ENCODE measurements at regions not wholly inside any gene's neighbourhood (a gene's known extent, or its start where the extent isn't known, plus 50 kb on each side); places are given as distances from the start of the nearest gene placed in this dataset.
A peak's percentile ranks its signal among the peaks of the same experiment; 100 is the strongest.

DNA sequence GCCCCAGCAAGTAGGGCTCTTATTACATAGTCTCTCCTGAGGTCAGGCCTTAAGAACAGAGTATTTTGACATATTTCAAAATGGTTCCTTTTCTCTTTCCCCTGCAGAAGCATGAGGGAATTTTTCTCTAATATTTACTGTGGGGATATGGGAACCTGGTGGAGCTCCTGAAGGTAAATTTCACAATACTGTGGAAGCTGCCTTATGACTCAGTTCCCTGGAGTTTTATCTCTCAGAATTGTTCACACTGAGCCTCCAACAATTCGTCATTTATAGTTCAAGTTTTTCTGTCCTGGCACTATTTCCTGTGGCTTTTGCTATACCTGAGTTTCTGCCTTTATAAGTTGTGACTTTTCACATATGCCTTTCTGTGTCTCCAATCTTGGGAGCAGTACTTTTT lies 607.2 kb upstream of the NDST4 start:
- no peak for DNase-seq
- in situ Hi-C loops (cut with HindIII; ENCODE audit: low pct_ligation_motif_present, low pct_unique_long_range_greater_than_20kb, low sequenced_read_pairs) = no loop called here

DNA sequence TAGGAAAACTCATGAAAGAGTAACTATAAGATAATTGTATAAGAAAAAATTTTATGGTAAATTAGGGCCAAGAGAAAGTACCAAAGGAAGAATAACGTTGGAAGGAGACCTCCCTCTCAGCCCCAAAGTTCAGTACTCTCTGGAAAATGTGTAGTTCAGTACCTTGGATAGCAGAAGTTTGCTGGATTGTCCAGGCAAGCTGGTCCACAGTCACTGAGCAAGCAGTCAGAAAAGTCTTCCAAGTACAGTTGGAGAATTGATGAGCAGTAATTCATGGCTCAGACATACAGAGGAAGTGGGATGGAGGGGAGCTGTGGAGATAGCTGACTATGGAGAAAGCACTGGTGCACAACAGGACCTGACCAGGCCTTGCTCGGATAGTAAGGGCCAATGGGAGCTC lies 598.2 kb upstream of the NDST4 start:
- in situ Hi-C loops (cut with HindIII; ENCODE audit: low pct_ligation_motif_present, low pct_unique_long_range_greater_than_20kb, low sequenced_read_pairs) = no loop called here

DNA sequence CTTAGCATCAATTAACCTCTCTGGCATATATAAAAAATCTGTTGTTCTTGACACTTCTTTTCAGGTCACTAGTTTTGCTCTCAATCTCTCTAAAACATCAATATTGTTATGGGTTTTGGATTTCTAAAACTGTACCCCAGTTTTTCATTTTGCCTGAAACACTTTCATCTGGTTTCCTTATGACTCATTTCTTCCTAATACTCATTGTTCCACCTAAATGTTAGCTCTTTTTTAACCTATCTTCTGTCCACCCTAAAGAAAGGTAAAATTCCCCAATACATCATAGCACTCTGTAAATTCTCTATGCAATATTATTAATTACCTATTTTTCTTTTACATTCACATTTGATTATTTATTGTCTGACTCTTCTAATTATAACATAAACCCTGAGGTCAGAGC lies 575.5 kb upstream of the NDST4 start:
- in situ Hi-C loops (cut with HindIII; ENCODE audit: low pct_ligation_motif_present, low pct_unique_long_range_greater_than_20kb, low sequenced_read_pairs) = no loop called here
- no peak for DNase-seq

More for the DNA sequence above, 598.2 kb upstream of the NDST4 start:
- peak; percentile 12 for DNase-seq

DNA sequence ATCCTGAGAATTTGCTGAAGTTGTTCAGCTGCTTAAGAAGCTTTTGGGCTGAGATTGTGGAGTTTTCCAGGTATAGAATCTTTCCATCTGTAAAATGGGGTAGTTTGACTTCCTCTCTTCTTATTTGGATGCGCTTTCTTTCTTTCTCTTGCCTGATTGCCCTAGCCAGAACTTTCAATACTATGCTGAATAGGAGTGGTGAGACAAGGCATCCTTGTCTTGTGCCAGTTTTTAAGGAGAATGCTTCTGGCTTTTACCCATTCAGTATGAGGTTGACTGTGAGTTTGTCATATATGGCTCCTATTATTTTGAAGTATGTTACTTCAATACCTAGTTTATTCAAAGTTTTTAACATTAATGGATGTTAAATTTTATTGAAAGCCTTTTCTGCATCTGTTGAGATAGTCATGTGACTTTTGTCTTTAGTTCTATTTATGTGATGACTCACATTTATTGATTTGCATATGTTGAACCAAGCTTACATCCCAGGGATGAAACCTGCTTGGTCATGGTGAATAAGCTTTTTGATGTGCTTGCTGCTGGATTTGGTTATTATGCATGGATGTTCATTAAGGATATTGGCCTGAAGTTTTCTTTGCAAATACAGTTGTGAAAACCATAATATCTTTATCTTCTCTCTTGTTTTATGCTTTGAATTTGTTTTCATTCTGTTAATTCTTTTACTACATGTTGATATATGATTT lies 573.8 kb upstream of the NDST4 start:
- in situ Hi-C loops (cut with HindIII; ENCODE audit: low pct_ligation_motif_present, low pct_unique_long_range_greater_than_20kb, low sequenced_read_pairs) = no loop called here
- DNase-seq = no peak

DNA sequence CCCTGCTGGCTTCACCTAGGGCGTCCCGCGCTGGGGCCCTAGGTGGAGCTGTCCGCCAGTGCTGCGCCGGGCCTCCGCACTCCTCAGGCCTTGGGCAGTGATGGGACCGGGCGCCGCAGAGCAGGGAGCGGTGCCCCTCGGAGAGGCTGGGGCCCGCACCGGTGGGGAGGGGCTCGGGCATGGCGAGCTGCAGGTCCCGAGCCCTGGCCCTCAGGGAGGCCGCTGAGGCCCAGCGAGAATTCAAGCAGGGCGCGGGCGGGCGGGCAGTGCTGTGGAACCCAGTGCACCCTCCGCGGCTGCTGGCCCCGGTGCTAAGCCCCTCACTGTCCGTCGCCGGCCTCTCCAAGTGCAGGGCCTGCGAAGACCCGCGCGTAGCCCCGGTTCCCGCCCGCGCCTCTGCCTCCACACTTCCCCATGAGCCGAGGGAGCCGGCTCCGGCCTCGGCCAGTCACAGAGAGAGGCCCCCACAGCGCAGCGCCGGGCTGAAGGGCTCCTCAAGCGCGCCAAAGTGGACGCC lies 565.1 kb upstream of the NDST4 start:
- in situ Hi-C loops (cut with HindIII; ENCODE audit: low pct_ligation_motif_present, low pct_unique_long_range_greater_than_20kb, low sequenced_read_pairs) = no loop called here
- no peak for DNase-seq

DNA sequence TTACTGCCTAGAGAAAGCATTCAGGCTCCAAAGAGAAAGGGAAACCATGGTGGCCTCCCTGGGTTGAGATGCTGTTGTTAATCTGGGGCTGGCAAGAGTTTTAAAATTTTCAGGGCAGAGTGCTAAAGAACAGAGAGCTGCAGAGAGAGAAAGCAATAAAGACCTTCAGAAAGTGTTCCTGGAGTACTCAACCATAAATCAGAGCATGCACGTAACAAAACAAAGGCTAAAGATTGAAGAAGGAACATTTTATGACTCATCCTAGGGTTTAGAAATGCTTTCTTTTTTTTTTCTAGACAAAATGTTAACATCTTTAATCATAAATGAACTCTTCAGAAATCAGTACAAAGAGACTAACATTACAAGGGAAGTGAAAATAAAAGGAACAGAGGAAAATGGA lies 562.3 kb upstream of the NDST4 start:
- in situ Hi-C loops (cut with HindIII; ENCODE audit: low pct_ligation_motif_present, low pct_unique_long_range_greater_than_20kb, low sequenced_read_pairs) = no loop called here
- no peak for DNase-seq

DNA sequence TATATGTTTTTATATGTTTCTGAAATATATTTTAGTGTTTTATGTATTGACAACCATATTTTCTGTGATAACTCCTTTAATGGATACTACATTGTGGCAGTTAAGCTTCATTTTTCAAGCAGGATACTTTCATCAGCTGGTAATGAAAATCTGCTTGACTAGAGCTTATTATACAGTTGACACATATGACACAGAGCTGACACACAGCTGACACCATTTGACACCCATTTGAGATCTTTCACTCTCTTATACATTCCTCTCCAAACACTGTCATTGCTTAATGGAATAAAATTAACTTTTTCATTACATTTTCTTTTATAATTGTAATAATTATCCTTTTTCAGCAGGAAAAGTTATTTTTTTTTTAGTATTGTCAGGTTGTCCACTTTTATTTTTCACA lies 561.1 kb upstream of the NDST4 start:
- in situ Hi-C loops (cut with HindIII; ENCODE audit: low pct_ligation_motif_present, low pct_unique_long_range_greater_than_20kb, low sequenced_read_pairs) = no loop called here
- no peak for DNase-seq

DNA sequence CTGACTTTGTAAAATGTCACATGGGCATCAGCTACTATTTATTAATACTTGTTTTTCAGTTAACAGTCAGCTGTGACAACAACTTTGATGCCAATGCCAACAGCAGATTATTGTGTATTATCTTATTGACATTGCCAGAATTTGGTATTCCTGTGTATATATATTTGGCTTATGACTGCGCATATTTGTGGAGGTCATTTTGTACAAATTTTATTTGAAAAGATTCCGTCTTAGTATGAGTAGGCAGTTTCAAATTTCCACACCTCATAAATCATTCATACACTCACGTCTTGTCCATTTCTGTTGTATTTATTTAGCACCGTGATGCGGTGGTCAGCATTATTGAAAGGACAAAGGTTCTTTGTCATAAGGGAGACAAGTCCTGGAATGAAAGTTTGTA lies 558.2 kb upstream of the NDST4 start:
- in situ Hi-C loops (cut with HindIII; ENCODE audit: low pct_ligation_motif_present, low pct_unique_long_range_greater_than_20kb, low sequenced_read_pairs) = no loop called here
- DNase-seq = no peak

DNA sequence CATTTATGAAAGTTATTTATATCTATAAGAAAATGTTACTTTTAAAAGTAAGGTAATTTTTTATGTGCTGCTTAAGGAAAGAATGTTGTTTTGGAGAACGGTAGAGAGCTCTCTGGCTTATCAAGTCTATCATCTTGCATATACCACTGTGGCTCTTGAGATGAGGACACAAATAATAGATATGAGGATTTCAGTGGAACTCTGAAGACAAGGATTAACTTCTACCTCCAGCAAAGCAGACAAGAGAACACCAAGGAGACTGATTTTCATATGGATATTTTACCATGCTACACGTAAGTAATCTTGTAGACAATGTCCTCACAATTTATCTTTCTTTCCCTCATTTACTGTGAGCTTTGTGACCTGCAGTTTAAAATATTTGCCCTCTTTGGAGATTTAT lies 557.5 kb upstream of the NDST4 start:
- in situ Hi-C loops (cut with HindIII; ENCODE audit: low pct_ligation_motif_present, low pct_unique_long_range_greater_than_20kb, low sequenced_read_pairs) = no loop called here
- no peak for DNase-seq

DNA sequence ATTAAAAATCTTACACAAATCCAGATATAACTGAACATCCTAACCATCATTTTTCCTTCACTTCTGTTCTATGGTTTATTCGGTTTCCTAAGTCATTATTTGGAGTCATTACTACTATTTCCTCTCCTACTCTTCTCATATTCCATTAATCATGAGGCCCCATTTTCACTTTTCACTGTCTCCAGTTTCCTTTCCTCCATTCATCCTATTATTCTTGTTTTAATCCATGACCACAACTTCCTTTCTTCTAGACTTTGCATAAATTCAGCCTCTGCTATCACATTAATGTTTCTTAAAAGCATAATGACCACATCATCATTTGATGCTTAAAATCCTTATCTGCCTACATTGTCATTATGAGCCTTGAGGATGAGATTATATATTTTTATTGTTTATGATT lies 555.0 kb upstream of the NDST4 start:
- no peak for DNase-seq
- in situ Hi-C loops (cut with HindIII; ENCODE audit: low pct_ligation_motif_present, low pct_unique_long_range_greater_than_20kb, low sequenced_read_pairs) = no loop called here

DNA sequence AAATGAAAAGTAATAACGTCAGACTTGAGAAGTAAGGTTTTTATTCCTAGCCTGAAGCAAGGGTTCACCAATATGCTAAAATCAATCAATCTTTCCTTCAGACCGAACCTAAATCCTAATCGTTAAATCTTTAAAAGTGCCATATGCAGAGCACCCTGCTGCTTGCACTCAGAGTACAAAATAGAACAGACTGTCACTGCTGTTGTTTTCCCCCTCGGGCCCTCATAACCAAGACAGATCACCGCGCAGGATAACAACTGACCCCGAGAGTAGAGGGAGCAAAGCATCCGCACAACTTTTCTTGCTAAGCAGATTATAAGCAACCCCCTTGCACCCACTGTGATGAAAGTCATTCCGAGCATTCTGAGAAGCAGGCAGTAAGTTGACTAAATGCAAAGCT lies 550.9 kb upstream of the NDST4 start:
- DNase-seq = no peak
- in situ Hi-C loops (cut with HindIII; ENCODE audit: low pct_ligation_motif_present, low pct_unique_long_range_greater_than_20kb, low sequenced_read_pairs) = no loop called here

DNA sequence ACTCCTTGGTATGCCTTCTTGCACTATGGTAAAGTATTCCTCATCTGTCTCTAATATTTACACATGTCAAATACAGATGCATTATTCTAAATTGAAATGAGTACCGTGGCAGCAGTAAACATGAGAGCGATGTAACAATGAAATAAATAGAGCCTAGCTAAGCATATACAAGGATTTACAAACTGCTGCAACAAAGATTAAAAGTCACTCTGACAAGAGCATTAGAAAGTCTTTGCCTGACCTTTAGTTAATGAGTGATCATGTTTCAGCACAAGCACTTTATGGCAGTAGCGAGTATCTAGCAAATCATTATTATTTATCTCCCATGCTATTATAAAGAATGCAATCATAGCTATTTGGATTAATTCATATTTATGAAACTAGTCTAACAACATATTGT lies 547.0 kb upstream of the NDST4 start:
- DNase-seq = no peak
- in situ Hi-C loops (cut with HindIII; ENCODE audit: low pct_ligation_motif_present, low pct_unique_long_range_greater_than_20kb, low sequenced_read_pairs) = no loop called here

DNA sequence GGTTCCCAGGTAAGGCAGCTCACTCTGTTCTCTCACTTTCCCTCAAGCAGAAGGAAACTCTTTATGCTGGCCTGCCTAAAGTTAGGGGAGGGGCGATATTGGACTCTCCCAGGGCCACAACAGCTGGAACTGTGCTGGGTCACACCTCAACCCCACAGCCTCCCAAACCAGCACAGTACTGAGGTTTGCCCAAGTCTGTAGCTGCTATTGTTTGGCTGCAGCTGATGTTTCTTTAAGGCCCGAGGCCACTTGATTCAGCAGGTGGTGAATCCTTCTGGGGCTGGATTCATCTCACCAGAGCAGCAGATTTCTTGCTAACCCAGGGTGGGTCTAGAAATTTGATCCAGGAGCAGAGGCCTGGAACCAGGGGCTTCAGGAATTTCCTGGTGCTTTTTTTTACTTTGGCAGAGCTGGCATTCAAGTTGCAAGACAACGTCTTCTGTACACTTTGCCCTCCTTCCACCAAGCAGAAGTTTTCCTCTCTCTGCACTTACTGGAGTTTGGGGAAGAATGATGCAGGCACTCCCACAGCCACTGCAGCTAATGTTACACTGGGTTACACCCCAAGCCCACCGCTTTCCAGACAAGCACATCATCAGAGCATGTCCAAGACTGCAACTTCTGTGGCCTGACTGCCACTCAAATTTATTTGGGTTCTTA lies 544.7 kb upstream of the NDST4 start:
- in situ Hi-C loops (cut with HindIII; ENCODE audit: low pct_ligation_motif_present, low pct_unique_long_range_greater_than_20kb, low sequenced_read_pairs) = no loop called here

DNA sequence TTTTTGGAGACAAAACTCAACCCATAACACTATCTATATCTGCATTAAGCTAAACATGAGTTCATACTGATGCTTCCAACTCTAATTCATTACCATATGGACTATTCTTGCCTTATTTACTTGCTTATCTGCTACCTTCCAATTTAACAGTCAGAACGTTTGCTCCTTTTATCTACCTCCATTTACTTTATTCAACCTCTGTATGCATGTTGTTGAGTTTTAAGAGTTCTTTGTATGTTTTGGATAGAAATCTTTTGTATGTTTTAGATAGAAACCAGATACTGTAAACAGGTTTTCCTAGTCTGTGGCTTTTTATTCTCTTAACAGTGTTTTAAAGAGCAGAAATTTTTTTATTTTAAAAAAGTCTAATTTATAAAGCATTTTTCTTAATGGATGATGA lies 542.2 kb upstream of the NDST4 start:
- DNase-seq = no peak
- in situ Hi-C loops (cut with HindIII; ENCODE audit: low pct_ligation_motif_present, low pct_unique_long_range_greater_than_20kb, low sequenced_read_pairs) = no loop called here

More for the DNA sequence above, 544.7 kb upstream of the NDST4 start:
- DNase-seq = no peak

DNA sequence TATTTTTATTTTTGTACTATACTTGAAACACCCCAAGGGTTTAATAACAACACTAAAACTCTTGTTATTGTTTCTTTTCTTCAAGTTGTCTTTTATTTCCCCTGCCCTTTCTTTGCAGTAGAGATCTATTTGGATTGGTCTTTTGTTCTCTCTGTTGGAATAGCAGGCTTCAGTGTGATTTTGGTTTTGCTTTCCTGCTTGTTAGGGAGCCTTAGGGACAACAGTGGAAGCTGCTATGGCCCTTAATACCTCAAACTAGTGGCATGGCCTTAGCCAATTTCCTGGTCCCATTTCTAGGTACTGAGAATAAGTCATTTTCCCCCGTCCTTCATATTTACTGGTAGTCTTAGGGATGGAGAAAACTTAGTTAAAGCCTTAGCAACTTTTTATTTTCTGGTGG lies 535.4 kb upstream of the NDST4 start:
- in situ Hi-C loops (cut with HindIII; ENCODE audit: low pct_ligation_motif_present, low pct_unique_long_range_greater_than_20kb, low sequenced_read_pairs) = no loop called here
- no peak for DNase-seq

DNA sequence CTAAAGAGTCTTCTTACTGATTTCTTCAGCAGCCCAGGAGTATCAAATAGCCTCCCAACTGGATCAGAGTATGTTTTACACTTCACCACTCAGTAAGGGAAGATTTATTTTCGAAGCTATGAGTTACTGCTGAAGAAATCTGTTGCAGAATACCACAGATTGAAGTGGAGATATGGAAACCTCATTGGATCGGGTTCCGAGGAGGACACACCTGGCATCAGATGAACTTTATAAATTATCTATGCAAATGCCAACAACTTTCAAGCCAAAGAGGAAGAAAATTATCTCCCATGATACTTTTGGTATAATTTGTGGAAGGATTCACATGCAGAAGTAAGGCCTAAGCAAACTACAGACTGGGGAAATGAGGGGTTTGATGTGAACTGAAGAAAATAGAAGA lies 515.9 kb upstream of the NDST4 start:
- no peak for DNase-seq
- in situ Hi-C loops (cut with HindIII; ENCODE audit: low pct_ligation_motif_present, low pct_unique_long_range_greater_than_20kb, low sequenced_read_pairs) = no loop called here

DNA sequence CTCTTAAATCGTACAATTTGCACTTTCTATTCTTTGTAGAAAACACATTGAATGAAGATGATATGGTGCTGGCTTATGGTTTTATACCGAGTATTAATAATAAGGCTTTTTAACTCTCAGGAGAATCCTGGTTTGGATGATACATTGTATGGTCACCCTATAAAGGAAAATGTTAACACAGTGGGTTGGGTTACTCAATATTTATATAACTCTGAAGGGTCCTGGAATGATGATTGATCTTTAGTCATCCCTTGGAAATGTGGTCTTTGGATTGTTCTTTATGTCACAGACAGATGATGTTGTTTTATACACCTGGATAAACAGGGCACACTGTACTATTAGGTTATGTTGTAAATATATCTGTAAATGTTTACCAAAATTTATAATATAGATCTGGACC lies 496.2 kb upstream of the NDST4 start:
- in situ Hi-C loops (cut with HindIII; ENCODE audit: low pct_ligation_motif_present, low pct_unique_long_range_greater_than_20kb, low sequenced_read_pairs) = no loop called here
- no peak for DNase-seq

DNA sequence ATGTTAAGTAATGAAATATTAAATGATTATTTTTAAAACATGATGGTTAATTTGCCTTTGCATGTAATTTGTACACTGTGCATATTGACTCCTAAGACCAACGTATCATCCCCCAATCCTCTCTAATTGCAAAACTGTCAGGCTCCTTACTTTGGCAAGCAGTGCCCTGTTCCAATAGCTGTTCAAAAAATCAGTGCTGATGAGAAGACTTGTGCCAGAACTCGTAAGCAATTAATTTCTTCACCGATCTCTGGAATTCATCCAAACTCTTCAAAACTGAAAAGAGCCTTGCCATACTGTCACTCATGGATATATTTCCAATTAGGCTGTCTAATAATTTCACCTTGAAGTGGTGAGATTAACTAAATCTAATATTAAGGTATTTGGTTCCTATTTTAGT lies 493.9 kb upstream of the NDST4 start:
- DNase-seq = no peak
- in situ Hi-C loops (cut with HindIII; ENCODE audit: low pct_ligation_motif_present, low pct_unique_long_range_greater_than_20kb, low sequenced_read_pairs) = no loop called here

DNA sequence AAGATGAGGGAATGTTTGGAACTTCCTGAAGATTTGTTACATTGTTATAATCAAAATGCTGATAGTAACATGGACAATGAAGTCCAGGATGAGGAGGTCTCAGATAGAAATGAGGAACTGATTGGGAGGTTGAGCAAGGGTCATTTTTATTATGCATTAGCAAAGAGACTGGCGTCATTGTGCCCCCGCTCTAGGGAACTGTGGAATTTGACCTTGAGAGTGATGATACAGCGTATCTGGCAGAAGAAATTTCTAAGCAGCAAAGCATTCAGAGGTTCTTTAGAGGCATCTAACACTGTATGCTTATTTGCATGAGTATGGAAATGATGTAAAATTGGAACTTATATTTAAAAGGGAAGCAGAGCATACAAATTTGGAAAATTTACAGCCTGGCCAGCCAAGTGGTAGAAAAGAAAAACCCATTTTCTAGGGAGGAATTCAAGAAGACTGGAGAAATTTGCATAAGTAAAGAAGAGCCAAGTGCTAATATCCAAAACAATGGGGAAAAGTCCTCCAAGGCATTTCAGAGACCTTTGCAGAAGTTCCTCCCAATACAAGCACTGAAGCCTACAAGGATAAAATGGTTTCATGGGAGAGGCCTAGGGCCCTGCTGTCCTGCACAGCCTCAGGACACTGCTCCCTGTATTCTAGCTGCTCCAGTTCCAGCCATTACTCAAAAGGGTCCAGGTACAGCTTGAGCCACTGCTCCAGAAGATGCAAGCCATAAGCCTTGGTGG lies 483.0 kb upstream of the NDST4 start:
- DNase-seq = no peak
- in situ Hi-C loops (cut with HindIII; ENCODE audit: low pct_ligation_motif_present, low pct_unique_long_range_greater_than_20kb, low sequenced_read_pairs) = no loop called here

DNA sequence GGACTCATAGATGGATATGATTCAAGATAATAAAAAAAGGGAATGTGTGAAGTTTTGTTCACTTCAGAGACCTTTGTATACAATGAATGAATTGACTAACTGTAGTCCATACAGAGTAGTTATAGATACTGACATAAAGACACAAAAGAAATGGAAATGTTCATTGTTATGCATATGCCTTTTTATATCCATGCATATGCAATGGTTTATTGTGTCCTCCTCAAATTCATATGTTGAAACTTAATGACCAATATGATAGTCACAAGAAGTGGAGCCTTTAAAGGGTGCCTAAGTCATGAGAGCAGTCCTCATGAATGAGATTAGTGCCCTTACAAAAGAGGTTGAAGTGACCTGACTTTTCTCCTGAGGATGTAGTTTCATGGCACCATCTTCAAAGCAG lies 467.5 kb upstream of the NDST4 start:
- no peak for DNase-seq
- in situ Hi-C loops (cut with HindIII; ENCODE audit: low pct_ligation_motif_present, low pct_unique_long_range_greater_than_20kb, low sequenced_read_pairs) = no loop called here
